ENCODE measurements at regions not wholly inside any gene's neighbourhood (a gene's known extent, or its start where the extent isn't known, plus 50 kb on each side); places are given as distances from the start of the nearest gene placed in this dataset.

GRCh38 chr15:85897895-85898717 is 103.4 kb upstream of the KLHL25 start:
- TF ChIP-seq CTCF (IDR thresholded peaks at IDR 0.05; ENCODE audit: low read length, missing control alignments), result no peak
- no peak overlapping the region for H3K4me3 ChIP-seq (replicated peaks; ENCODE audit: low read depth, low read length)
- no peak for DNase-seq (ENCODE audit: low read depth)

GRCh38 chr15:85899927-85900326 is 105.2 kb upstream of the KLHL25 start:
- TF ChIP-seq CTCF (IDR thresholded peaks at IDR 0.05; ENCODE audit: low read length, missing control alignments), result no peak
- no peak overlapping the region for H3K4me3 ChIP-seq (replicated peaks; ENCODE audit: low read depth, low read length)
- no peak for DNase-seq (ENCODE audit: low read depth)

GRCh38 chr15:85905751-85906450 is 111.2 kb upstream of the KLHL25 start:
- no peak for TF ChIP-seq CTCF (IDR thresholded peaks at IDR 0.05; ENCODE audit: low read length, missing control alignments)

GRCh38 chr15:85906640-85907039 is 111.9 kb upstream of the KLHL25 start:
- no peak overlapping the region for H3K4me3 ChIP-seq (replicated peaks; ENCODE audit: low read depth, low read length)
- DNase-seq (ENCODE audit: low read depth), result no peak
- no peak for TF ChIP-seq CTCF (IDR thresholded peaks at IDR 0.05; ENCODE audit: low read length, missing control alignments)

More at GRCh38 chr15:85905751-85906450, 111.2 kb upstream of the KLHL25 start:
- no peak overlapping the region for H3K4me3 ChIP-seq (replicated peaks; ENCODE audit: low read depth, low read length)
- no peak for DNase-seq (ENCODE audit: low read depth)

- TF ChIP-seq CTCF (IDR thresholded peaks at IDR 0.05; ENCODE audit: low read length, missing control alignments), result no peak
- DNase-seq (ENCODE audit: low read depth), result no peak
- H3K4me3 ChIP-seq (replicated peaks; ENCODE audit: low read depth, low read length), result no peak overlapping the region
These were observed 116.1 kb upstream of the KLHL25 start for GRCh38 chr15:85910834-85911233.

GRCh38 chr15:85913461-85913860 is 118.7 kb upstream of the KLHL25 start:
- TF ChIP-seq CTCF (IDR thresholded peaks at IDR 0.05; ENCODE audit: low read length, missing control alignments), result no peak
- no peak overlapping the region for H3K4me3 ChIP-seq (replicated peaks; ENCODE audit: low read depth, low read length)
- no peak for DNase-seq (ENCODE audit: low read depth)

All from fibroblast of pulmonary artery (primary cell).